ENCODE measurements at regions not wholly inside any gene's neighbourhood (a gene's known extent, or its start where the extent isn't known, plus 50 kb on each side); places are given as distances from the start of the nearest gene placed in this dataset.

- TF ChIP-seq CTCF (conservative IDR thresholded peaks at IDR 0.05; ENCODE audit: low read depth, low read length) (no peak), NFE2L2 (IDR thresholded peaks at IDR 0.05; ENCODE audit: low read depth, low read length) (no peak), POLR2A (IDR thresholded peaks at IDR 0.05; ENCODE audit: low read depth, low read length) (no peak), RCOR1 (IDR thresholded peaks at IDR 0.05; ENCODE audit: insufficient replicate concordance, low read length) (no peak), MAFK (IDR thresholded peaks at IDR 0.05; ENCODE audit: low read depth, low read length) (peak; percentile 89), SMC3 (IDR thresholded peaks at IDR 0.05; ENCODE audit: low read depth, low read length) (no peak), BHLHE40 (IDR thresholded peaks at IDR 0.05; ENCODE audit: low read depth, low read length) (no peak), ELK1 (IDR thresholded peaks at IDR 0.05; ENCODE audit: borderline replicate concordance, low read depth, low read length) (no peak), FOS (IDR thresholded peaks at IDR 0.05; ENCODE audit: low read depth, low read length) (no peak), RAD21 (IDR thresholded peaks at IDR 0.05; ENCODE audit: low read length) (no peak), CHD1 (IDR thresholded peaks at IDR 0.05; ENCODE audit: low read depth, low read length) (no peak), RFX5 (IDR thresholded peaks at IDR 0.05; ENCODE audit: low read depth, low read length) (no peak)
Observed at GRCh38 chr9:73233359-73234007, 81.8 kb downstream of the ANXA1 start.

Measured in IMR-90 (cell line).